ENCODE measurements at regions not wholly inside any gene's neighbourhood (a gene's known extent, or its start where the extent isn't known, plus 50 kb on each side); places are given as distances from the start of the nearest gene placed in this dataset.
"Not testable (repeated sequence)": the region's sequence is repeated elsewhere in the genome, so short reads cannot be mapped to it uniquely, and the experiment has no call there.

DNA sequence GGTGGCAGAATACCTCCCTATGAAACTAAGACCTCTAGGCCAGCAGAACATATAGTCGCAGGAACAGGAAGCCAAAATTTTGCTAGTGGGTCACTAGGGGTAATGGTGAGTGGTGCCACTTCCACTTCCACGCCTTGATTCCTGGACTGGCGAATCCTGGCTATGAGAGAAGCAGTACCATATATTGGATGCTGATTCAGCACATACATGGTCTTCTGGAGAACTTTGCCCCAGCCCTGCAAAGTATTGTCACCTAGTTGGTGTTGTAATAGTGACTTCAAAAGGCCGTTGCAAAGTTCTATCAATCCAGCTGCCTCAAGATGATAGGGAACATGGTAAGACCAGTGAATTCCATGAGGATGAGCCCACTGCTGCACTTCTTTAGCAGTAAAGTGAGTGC lies 769.8 kb upstream of the GYPC start:
- no peak for DNase-seq

DNA sequence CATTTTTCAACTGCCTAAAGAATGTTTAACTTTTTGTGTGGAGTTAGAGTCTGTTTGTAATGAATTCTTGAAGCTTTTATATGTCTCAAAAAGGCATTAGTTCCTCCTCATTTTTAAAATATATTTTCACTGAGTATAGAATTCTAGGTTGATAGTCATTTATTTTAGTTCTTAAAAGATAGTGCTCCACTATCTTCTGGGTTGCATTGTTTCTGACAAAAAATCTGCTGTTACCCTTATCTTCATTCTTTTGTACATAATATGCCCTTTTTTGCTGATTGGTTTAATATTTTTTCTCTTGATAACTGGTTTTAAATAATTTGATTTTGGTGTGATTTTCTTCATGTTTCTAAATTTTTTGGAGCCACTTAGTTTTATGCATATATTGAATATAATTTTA lies 754.7 kb upstream of the GYPC start:
- DNase-seq = no peak

DNA sequence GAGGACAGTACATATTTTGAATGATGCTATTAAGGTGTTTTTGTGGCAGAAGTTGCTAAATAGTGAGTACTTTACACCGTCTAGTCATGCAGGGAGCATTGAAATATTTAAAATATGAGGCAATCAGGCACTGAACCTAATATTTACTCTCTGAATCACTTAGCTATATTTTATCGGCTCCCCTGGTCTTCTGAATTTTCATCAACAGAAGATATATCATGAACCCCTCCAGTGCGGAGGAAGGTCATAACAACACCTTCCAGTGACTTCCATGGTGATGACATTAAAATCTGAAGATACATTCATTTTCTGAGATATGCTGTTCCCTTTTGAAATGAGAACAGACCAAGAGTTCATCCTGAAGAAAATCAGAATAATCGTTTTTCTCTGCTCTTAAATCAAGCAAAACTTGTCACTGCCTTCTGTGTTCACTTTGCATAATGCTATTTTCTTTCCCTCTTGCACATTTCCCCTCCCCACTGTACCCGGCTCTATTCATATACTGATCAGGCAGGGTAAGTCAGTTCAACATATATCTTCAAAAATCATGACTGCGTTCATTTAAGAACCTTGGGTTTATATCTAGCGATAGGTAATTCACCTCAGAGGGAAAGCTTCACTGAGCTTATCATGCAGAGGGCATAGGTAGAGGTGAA lies 729.9 kb upstream of the GYPC start:
- DNase-seq = no peak

DNA sequence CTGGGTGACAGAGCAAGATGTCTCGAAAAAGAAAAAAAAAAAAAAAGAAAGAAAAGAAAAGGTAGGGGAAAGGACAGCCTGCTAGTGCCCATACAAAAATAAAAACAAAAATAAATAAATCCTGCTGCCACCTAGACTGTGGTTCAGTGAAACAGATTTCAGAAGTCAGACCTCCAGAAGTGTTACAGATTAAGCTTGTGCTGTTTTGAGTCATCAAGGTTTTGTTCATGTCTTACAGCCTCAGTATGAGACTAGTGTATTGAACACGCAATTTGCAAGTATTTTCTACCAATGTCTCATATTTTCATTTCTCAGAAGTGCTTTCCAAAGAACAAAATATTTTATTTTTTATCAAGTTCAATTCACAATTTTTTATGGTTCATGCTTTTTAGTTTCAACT lies 720.4 kb upstream of the GYPC start:
- DNase-seq = no peak

DNA sequence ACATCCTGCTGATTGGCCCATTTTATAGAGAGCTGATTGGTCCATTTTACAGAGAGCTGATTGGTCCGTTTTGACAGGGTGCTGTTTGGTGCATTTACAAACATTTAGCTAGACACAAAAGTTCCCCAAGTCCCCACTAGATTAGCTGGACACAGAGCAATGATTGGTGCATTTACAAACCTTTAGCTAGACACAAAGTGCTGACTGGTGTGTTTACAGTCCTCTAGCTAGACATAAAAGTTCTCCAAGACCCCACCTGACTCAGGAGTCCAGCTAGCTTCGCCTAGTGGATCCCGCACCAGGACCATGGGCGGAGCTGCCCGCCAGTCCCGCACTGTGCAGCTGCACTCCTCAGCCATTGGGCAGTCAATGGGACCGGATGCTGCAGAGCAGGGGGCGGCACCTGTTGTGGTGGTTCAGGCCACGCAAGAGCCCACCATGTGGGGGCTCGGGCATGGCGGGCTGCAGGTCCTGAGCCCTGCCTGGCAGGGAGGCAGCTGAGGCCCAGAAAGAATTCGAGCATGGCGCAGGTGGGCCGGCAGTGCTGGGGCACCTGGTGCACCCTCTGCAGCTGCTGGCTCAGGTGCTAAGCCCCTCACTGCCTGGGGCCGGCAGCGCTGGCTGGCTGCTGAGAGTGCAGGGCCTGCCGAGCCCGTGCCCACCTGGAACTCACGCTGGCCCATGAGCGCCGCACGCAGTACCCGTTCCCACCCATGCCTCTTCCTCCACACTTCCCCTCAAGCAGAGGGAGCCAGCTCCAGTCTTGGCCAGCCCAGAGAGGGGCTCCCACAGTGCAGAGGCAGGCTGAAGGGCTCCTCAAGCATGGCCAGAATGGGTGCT lies 713.2 kb upstream of the GYPC start:
- no peak for DNase-seq

DNA sequence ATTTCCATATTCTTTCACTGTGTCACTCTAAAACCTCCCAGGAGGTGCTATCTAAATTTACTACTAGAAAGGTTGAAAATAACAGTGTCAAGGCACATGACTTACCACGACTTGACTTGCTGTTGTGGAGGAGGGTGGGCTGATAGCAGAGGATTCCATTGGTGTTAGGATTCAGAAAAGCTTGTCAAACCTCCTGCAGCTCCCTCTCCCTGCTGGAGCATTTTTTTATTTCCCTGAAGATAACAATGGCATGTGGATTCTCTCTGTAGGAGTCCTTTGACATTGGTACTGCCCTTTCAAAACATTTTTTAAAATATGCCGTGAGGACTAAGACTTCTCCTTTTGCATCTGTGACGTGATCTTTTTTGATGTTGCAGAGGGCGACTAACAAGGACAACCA lies 696.9 kb upstream of the GYPC start:
- no peak for DNase-seq

DNA sequence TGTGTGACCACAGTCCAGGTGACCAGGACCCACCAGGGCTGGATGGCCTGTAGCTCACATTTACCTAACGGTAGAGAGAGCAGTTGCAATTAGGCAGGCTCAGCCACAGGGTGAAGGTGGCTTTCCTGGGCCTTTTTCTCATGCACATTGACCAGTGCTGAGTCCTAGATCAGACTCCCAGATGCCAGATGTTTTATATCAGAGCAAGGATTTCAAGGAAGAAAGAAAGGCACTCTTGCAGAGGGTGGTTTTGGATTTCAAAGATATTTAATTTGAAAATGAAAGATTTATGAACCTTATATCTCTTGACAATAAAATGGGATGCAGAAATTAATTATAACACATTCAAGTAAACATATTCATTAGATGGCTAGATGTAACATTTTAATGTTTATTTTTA lies 694.2 kb upstream of the GYPC start:
- DNase-seq = no peak

DNA sequence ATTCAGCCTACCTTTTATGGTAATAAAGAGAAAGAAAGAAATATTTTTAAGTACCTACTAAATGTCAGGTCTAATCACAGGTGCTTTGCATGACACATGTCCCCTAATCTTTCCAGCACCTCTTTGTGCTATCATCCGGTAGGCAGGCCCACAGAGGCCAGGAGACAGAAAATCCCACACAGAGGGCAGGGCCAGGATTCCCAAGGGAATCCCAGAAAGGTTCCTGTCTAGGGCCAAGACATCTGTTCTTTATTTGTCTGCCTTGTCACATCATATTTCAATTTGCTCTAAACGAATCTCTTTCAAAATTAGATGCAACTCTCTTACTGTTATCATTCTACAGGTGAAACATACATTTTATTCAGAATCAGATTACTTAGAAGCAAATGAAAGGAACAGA lies 676.1 kb upstream of the GYPC start:
- DNase-seq = no peak

DNA sequence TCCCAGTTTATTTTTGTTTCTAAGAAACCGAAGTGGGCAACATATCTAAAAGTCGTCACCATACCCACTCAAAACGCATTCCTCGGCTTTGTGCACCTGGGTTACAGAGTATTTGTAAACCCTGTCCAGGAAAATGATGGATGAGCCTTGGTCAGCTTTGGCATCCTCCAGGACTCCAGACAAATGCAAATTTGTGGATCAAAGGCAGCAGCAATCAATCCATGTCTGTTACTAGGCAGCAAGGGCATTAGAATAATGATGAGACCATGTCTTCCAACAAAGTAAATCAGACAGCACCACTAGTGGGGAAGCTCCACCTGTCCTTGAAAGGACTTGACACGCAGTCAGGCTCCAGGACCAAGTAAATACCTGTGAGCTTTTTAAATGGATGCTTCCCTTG lies 672.6 kb upstream of the GYPC start:
- no peak for DNase-seq

DNA sequence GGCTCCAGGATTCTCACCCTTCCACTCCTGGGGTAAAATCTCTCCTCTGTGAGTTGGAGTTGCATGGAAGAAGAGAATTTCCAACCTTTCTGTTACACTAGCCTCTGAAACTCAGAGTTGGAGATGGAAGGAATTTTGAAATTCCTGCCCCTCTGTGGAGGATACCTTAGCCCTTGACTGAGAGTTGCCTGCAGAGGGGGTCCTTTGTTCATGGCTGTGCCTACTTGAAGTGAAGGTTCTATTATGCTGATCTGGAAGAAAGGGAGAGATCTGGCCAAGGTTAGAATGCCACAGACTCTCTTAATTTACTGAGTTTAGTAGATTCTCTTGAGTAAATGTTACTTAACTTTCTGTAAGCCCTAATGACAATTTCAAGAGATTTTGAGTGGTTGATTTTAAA lies 626.6 kb upstream of the GYPC start:
- no peak for DNase-seq

DNA sequence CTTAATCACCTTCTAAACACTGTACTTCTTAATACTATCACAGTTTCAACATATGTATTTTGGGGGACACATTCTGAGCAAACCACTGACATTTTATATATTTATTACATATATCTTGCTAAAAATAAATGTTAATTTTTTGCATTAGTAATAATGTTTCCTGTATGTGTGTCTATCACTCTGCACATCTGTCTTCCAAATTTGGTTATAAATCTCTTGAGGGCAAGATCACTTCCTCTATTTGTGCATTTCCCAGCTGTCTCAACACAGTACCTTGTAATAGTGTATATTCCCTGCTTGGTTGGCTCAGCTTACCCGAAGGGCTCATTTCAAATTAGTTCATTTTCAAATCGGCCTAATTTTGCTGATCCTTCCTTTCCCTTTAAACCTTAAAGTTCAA lies 617.1 kb upstream of the GYPC start:
- DNase-seq = no peak

DNA sequence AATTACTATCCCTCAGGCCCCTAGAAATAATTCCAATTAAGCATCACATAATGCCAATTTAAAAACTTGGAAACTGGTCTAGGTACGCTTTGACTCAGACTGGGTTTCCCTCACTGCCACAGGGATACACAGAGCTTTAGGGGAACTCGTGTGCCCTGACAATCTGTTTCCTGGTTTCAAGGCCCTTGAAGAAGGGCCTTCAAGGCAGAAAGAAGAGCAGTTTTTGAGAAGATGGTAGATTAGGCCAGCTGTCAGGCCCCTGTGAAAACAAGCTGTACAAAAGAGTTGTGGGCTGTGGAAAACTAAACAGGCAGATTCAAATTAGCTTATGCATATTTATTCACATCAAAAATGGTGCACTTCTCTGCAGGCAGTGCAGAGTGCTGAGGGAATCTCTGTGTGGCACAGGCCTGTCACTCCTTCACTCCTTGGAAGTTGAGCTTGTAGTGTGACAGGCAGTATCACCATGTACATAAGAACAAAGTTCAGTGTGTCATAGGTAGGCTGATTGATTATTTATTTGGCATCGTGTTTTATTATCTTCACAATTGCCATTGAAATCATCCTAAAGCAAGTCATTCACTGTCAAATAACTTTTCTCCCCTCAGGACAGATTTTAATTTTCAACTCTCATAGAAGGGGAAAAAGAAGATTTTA lies 614.4 kb upstream of the GYPC start:
- no peak for DNase-seq

DNA sequence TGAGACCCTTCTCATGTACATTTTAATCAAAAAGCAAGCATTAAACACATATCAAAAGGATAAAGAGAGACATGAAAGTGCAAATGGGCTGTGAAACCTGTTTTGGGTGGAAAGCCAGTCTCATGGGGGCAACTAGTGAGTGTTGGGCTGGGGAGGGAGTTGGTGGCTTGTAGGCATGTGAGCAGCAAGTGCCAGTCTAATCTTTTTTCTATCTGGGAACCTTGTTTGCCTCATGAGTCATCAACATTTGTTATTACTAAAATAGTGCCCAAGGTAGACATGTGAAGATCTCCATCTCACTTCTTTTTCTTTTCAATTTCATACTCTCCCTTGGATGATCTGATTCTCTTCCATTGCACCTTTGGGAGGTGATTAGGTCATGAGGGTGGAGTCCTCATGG lies 613.9 kb upstream of the GYPC start:
- no peak for DNase-seq

DNA sequence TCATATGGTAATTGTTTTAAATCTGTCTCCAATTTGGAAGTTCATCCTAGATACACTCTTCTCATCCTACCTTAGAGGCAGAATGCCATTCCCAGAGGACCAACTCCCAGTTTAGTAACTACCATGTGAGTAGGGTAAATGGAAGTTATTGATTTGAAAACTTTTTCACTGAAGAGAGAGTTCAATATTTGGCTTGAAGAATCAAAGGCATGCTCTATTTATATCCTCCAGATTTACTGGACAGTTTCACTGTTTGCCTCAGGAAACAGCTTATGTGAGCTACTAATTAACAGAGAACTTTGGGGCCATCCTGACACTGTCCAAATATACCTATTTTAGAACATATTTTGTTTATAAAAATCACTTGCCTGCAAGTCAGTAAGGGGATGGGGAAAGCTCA lies 607.2 kb upstream of the GYPC start:
- no peak for DNase-seq

DNA sequence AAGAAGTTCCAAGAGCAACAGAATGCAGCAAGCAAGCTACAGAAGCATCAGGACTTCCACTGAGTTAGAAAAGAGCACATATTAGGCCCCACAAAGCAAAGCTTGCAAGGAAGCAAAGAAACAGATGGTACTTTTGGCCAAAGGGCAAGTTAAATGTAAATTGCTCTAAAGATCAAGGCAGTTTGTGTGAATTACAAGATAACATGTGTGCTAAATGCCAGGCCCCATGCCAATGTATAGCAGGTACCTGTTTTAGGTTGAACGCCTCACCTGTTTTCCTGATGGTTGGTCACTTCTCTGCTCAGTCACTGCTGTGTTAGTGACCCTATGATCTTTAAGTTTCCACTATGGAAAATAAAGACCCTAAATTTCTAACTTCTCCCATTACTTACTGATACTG lies 606.5 kb upstream of the GYPC start:
- DNase-seq = no peak

DNA sequence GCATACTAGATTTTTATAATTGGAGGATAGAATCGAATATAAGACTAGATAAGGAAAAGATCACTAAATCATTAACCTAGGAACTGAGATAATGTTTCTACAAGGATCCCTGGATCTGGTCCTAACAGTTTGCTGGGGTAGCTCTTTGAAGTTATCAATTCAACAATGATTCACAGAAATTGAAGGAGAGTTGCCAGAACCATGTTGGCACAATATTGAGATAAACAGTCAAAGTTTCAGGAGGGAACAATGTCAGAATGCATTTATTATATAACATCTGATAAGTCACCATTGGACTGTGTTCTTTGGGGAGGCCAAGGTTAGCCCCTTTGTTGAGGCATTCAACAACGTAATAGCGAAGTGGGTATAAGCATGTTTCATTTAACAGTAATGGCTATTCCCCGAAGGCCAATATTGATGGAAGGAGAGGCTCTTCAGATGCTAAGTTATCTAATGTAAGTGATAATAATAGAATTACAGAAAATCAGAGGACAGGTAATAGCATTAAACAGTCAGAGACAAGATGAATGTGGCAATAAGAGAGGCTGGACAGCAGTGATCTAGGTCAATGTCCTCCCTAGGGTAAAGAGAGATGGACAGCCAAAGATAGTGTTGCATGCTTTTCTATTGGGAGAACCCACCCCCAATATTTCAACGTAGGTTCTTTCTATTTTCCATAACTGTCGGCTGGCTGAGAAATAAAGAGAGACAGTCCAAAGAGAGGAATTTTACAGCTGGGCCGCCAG lies 604.8 kb upstream of the GYPC start:
- no peak for DNase-seq

DNA sequence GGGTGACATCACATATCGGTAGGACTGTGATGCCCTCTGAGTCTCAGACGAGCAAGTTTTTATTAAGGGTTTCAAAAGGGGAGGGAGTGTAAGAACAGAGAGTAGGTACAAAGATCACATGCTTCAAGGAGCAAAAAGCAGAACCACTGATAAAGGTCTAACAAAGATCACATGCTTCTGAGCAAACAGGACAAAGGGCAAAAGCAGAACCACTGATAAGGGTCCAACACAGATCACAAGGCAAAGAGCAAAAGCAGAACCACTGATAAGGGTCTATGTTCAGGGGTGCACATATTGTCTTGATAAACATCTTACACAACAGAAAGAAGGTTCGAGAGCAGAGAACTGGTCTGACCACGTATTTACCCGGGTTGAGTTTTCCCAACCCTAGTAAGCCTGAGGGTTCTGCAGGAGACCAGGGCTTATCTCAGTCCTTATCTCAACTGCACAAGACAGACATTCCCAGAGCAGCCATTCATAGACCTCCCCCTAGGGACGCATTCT lies 604.2 kb upstream of the GYPC start:
- DNase-seq = not testable (repeated sequence)

DNA sequence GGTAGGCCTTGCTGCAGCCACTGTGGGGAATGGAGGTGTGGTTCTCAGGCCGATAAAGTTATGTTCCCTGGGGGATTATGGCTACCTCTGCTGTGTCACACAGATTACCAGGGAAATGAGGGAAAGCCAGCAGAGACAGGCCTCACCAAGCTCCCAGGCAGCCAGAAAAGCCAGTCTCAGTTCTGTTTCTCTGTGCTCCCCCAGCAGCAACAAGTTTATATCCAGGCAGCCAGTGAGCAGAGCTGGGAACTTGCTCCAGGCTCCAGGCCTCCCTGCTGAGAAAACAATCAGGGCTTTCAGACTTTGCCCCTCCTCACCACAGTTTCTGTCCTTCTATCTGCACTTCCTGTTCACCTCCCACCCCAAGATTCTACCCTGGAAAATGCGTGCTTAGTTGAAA lies 596.6 kb upstream of the GYPC start:
- no peak for DNase-seq

DNA sequence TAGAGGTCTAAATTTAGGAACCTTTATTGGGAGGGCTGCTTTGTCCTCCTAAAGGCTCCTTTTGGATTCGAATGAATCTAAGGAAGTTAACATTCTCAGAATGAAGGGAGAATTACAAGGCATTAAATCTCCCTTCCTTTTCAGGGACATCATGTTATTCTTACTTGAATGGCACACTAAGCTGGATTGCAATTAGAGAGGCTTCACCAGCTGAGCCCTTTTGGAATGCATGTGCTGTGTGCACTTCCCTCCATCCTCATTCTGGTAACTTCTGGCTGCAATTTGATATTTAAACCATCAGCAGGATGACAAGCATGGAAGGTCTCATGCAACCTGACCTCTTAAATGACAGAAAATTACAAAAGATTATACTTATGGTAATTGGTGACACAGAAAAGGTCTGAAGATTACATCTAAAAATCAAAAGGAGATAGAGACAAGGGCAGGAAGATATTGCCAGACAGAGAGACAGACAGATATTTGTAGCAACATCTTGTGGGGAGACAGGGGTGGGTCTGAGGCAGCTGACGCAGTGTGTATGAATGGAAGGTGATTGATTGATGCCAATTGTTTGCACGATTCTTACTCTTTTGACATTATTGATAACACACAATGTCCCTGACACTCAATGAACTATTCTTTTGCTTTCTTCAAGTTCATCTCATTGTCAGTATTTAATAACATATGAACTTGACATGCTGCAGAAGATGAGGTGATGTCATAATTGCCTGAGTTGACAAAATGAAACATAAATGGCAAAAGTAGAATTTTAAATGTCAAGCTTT lies 570.8 kb upstream of the GYPC start:
- DNase-seq = no peak

DNA sequence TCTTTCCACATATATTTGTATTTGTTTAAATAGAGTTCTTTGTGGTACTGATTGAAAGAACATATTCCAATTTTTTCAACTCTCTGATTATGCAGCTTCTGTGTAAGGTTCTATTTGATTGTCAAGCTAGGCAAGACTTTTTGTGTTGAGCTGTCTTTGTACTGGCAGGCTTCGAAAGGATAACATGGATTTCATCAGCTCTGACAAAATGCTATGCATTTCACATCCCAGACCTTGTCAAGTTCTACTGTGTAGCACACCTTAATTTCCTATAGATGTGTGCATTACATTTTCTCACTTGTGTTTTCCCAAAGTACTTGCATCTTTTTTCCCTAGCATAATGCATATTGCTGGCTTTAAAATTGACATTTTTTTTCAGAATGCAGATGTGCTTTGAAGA lies 555.0 kb upstream of the GYPC start:
- DNase-seq = no peak

DNA sequence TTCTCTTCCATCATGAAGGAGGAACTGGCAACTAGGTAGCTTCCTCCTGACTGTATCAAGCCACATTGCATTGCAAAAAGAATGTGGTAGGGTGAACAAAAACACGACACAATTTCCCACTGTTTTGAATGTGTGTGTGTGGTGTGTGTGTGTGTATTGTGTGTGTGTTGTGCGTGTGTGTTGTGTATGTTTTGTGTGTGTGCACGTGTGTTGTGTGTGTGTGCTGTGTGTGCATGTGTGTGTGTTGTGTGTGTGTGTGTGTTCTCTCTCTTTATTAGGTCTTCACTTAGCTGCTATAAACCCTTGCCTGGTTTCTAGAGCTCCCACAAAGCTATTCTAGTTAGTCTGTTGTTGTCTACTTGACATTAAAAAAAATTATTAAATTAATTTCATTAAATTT lies 550.0 kb upstream of the GYPC start:
- DNase-seq = no peak

DNA sequence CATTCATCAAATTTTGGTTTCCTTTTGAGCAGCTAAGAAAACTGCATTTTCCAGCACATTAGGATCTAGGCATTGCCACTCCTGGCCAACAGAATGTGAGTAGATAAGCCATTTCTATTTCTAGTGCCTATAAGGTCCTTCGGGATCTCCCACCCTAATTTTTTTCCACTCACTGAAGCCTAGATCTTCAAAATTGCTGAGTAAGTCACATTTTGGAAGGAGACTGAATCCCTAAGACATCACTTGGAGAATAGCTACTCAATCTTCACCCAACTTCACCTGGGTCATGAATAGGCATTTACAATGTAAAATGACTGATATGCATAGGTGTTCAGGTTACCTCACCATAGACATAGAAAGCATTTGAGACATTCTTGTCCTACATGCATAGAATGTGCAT lies 548.1 kb upstream of the GYPC start:
- no peak for DNase-seq

DNA sequence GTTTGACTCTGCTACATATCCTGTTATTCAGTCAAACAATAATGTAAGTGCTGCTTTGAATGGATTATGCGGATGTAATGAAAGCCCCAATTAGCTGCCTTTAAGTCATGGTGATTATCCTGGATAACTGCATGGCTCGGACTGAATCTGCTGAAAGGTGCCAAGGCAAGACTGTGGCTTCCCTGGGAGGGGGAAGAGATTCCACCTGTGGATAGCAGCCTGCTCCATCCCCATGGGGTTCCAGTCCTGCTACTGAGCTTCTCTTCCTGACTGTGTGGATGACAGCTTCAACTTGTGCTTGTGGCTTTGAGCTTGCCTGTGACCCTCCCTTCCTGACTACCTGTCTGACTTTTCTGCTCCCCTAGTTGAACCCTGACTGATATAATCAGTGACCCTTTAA lies 540.0 kb upstream of the GYPC start:
- no peak for DNase-seq

Data from activated CD8-positive, alpha-beta memory T cell treated with anti-CD3 and anti-CD28 coated beads, Interleukin-2, amount 50 U/mL, for 48 hours (primary cell).